Pulmonary artery endothelial cell (primary cell): ENCODE measurements at regions not wholly inside any gene's neighbourhood (a gene's known extent, or its start where the extent isn't known, plus 50 kb on each side); places are given as distances from the start of the nearest gene placed in this dataset.
"Not testable (repeated sequence)": the region's sequence is repeated elsewhere in the genome, so short reads cannot be mapped to it uniquely, and the experiment has no call there.

Source experiments
- DNase-seq: peaks from one replicate; pipeline ENCODE4 v3.0.0-alpha.2; 2011; ENCODE audit warnings: low read depth, low spot score

DNA sequence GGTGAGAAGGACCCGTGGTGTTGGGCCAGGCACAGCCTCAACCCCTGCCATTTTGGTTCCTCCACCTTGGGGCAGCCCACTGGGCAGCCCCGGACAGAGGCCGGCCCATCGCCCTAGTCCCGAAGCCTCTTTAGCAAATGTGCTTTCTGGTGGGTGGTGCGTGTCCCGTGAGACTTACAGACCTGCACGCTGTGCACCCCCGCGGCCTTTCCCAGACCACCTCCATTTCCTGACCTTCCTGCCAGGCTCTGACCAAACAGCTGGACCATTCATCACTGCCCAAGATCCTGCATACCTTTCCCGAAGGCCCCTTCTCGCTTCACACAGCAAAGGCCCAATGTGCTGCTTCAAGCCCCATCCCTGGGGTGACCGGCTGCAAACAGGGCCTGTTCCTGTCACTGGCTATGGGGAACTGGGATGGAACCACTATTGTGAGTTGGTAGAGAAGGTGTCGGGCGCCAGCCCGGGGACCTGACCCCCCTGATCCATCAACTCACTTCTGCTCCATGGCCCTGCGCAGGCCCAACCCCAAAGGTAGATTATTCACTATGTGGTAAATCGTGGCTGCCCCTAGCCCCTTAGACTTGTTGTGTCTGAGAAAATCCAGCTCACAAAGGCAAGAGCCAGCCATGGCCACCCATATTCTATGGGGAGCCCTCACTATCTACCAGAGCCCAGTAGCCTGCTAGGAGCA lies 341.0 kb downstream of the EIPR1 start:
- DNase-seq, result no peak

DNA sequence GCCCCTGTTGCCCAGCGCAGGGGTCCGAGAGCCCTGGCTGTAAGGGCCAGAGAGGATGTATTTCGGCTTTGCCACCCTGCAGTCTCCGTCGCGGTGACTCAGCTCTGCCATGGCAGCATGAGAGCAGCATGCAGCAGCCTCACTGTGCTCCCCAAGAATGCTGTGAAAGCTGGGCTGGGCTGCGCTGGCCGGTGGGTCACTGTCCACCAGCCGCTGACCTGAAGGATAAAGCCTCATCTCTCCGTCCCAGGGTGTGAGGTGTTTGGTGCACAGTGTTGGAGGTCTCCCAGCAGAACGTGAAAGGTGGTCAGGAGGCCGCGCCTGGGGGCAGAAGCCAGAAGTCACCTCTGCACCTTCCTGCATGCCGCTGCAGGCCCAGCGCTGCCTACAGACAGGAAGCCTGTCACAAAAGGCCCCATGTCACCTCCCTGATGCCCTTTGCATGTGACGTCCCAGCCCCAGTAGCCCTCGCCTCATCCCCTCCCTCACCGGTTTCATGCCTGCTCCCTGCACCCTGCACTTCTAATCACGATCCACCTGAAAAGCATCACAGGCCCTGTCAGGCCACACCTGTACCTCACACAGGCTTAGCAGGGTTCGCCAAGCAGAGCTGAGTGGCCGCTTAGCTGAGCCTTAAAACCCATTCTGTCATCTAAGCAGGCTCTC lies 342.1 kb downstream of the EIPR1 start:
- DNase-seq, result no peak

DNA sequence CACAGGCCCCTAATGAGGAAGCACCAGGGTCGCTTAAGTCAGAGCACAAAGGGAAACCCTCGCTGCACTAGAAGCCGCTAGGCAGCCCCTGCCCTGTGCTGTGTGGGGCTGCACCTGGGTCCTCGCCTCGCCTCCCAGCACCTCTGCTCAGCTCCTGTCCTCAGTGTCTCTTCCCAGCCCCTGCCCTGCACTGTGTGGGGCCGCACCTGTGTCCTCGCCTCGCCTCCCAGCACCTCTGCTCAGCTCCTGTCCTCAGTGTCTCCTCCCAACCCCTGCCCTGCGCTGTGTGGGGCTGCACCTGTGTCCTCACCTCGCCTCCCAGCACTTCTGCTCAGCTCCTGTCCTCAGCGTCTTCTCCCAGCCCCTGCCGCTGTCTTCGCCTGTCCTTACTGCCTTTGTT lies 342.8 kb downstream of the EIPR1 start:
- no peak for DNase-seq

DNA sequence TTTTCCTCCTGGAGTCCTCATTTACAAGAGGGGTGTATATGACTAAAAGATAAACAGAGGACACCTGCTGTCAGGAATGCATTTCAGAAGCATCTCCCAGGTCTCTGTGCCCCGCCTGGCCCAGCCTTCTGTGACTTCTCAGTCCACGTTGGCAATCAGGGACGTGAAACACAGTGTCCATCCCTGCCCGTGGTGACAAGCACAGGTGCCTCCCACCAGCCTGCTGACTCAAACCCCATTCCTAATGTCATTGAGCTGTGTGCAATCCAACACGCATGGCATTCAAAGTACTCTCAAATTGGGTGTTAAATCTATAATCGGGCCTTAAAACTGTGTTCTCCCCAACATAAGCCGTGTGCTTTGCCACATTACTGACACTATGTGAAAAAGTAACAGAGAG lies 343.2 kb downstream of the EIPR1 start:
- no peak for DNase-seq

GRCh38 chr2:3033315-3033714 lies 344.3 kb downstream of the EIPR1 start:
- no peak for DNase-seq

- not testable (repeated sequence) for DNase-seq
Measured at GRCh38 chr2:3030791-3031190, 346.8 kb downstream of the EIPR1 start.

DNA sequence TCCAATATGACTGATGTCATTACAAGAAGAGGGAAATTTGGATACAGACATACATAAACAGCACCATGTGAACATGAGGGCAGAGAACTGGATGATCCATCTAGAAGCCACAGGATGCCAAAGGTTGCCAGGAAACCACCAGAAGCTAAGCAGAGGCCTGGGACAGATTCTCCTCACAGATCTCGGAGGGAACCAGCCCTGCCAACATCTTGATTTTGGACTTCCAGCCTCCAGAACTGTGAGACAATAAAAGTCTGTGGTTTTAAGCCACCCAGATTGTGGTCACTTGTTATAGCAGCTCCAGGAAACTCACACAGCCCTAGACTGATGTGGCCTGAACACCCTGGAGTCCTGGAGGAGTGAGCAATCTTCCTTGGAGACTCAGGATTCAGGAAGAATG lies 351.6 kb downstream of the EIPR1 start:
- no peak for DNase-seq

GRCh38 chr2:3025261-3025660 lies 352.4 kb downstream of the EIPR1 start:
- DNase-seq, result no peak

- DNase-seq, result no peak
Measured at GRCh38 chr2:3024401-3024935, 353.1 kb downstream of the EIPR1 start.

GRCh38 chr2:3023531-3023930 lies 354.1 kb downstream of the EIPR1 start:
- no peak for DNase-seq

DNA sequence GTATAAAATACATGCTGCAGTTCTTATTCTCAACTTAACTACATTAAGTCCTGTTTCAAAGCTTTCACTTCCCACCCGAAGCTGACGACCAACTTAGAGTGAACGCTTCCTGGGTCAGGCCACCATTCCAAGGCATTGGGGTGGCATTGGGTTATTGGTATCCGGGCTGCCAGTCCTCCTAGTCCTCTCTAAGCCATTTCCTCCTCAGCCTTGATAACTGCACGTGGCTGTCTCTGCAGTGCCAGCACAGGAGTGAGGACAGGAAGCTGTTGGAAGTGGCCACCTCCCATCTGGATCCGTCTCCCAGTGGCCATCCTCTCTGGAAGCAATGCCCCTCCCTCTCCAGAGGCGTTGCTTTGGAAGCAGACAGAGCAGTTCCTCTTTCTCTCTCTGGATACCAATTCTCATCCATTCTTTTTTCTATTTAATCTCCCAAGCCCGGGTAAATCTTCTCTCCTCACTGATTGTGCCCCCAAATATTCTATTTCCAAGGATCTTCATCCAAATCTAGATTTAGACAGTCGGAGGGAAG lies 354.7 kb downstream of the EIPR1 start:
- no peak for DNase-seq

GRCh38 chr2:3021720-3022119 lies 355.9 kb downstream of the EIPR1 start:
- DNase-seq, result no peak

GRCh38 chr2:3010001-3010400 lies 367.6 kb downstream of the EIPR1 start:
- no peak for DNase-seq

- no peak for DNase-seq
Measured at GRCh38 chr2:3009483-3009882, 368.1 kb downstream of the EIPR1 start.

GRCh38 chr2:3009005-3009404 lies 368.6 kb downstream of the EIPR1 start:
- no peak for DNase-seq

DNA sequence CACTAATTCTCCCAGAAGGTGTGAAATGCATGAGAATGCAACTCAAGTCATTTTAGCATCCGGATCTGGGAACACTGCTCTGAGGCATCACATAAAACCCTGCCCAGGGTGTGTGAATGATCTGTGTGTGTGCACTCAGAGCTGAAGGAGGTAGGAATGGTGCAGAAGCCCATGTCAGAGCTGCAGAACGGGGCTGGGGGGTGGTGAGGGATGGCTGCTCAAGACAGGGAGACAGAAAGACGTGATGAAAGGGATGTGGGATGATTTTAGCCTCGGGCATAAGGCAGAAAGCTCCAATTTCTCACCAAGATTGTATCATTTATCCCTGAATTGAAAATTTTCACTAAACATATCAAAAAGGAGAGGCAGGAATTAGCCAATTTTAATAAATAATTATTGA lies 369.1 kb downstream of the EIPR1 start:
- no peak for DNase-seq

DNA sequence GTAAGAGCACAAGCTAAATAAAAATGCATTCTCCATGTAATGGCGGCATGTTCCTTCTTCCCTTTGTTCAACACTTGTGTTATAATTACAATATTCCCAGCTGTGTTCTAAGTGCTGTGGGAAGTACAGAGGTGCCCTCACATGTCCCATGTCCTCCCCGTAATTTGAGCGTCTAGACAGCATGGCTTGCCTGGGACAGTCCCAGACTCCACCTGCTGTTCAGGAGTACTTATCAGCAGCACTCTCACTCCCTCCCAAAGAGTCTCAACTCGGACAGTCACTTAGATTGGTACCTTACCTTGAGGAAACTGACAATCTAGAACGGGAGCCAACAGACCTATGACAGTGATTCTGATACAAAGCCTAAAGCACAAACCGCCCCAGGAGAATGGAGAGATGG lies 370.5 kb downstream of the EIPR1 start:
- no peak for DNase-seq

- DNase-seq, result no peak
Measured at GRCh38 chr2:3005859-3006501, 371.6 kb downstream of the EIPR1 start.

- DNase-seq, result no peak
Measured at GRCh38 chr2:3001615-3002560, 375.7 kb downstream of the EIPR1 start.

DNA sequence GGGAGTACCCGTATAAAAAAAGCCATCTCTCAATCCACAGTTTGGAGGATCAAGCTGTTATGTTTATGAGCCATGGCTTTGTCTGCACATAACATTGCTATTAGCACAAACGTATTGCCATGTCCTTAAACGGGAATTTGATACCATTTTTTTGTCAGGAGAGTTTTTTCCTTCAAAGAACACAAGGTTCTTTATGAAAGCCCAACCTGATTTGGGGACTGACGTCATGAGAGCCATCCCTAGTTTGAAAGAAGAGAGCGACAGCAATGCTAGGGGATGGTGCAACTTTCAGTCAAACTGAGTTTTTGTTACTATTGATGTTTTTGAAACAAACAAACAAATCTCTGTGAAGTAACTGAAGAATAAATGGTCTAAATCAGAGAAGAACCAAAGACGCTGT lies 376.6 kb downstream of the EIPR1 start:
- no peak for DNase-seq

DNA sequence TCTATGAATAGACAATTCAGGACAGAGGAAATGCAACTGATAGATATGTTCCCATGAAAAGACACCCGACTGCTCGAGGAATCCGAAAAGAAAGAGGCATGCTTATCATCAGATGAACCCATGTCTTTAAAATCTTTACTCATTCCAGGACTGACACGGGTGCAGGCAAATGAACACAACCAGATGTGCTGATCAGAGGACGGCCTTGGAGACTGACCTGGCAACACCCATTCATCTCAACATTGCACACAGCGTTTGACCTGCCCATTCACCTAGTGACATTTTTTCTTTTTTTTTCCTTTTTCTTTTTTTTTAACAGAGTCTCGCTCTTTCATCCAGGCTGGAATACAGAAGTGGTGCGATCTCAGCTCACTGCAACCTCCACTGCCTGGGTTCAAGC lies 377.5 kb downstream of the EIPR1 start:
- DNase-seq, result no peak
